ENCODE measurements at regions not wholly inside any gene's neighbourhood (a gene's known extent, or its start where the extent isn't known, plus 50 kb on each side); places are given as distances from the start of the nearest gene placed in this dataset.

DNA sequence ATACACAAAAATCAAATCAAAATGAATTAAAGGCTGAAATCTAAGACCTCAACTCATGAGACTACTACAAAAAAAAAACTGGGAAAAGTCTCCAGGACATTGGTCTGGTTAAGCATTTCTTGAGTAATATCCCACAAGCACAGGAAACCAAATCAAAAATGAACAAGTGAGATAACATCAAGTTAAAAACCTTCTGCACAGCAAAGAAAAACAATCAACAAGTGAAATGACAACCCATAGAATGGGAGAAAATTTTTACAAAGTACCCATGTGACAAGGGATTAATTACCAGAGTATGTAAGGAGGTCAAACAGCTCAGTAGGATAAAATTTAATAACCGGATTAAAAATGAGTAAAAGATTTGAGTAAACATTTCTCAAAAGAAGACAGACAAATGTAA, 338.7 kb downstream of the SLC16A7 start:
- TF ChIP-seq POLR2A (IDR thresholded peaks at IDR 0.05; ENCODE audit: low read depth, low read length) (no peak), POLR2AphosphoS5 (IDR thresholded peaks at IDR 0.05; ENCODE audit: low read depth, low read length) (no peak), POU2F2 (IDR thresholded peaks at IDR 0.05; ENCODE audit: low read depth, low read length) (no peak)
